GM19239 (cell line): ENCODE measurements at regions not wholly inside any gene's neighbourhood (a gene's known extent, or its start where the extent isn't known, plus 50 kb on each side); places are given as distances from the start of the nearest gene placed in this dataset.

Experiments
- DNase-seq: peaks from one replicate; pipeline ENCODE4 v3.0.0; 2011; ENCODE audit warnings: low spot score; ENCODE audit not compliant: insufficient read length
- FAIRE-seq: peaks from 2 replicates; lab custom pipeline; 2011; peaks lifted over from hg19 to GRCh38; lab: Jason Lieb, UNC

DNA sequence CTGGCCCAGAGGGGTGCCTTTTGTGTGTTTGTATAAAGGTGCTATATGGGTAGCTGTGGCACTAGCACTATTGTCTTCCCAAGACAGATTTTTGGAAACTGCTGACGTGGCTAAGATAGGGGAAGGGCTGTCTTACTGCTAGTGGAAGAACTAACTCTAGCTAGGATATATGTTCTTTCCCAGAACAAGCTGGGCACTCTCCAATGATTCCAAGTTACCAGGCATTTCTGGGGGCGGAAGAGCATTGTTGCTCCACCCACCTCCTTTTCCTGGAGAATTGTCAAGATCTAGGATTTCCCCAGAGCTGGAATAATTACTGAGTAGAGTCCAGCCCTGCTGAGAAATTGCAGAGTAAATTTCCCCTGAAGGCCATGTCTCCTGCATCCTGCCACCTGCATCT lies 408.3 kb downstream of the KLF5 start:
- FAIRE-seq (no peak), DNase-seq (no peak)

GRCh38 chr13:73466561-73466960 lies 407.8 kb downstream of the KLF5 start:
- no peak for FAIRE-seq

GRCh38 chr13:73465617-73465971 lies 406.8 kb downstream of the KLF5 start:
- DNase-seq (no peak), FAIRE-seq (no peak)

More at GRCh38 chr13:73466561-73466960, 407.8 kb downstream of the KLF5 start:
- no peak for DNase-seq

DNA sequence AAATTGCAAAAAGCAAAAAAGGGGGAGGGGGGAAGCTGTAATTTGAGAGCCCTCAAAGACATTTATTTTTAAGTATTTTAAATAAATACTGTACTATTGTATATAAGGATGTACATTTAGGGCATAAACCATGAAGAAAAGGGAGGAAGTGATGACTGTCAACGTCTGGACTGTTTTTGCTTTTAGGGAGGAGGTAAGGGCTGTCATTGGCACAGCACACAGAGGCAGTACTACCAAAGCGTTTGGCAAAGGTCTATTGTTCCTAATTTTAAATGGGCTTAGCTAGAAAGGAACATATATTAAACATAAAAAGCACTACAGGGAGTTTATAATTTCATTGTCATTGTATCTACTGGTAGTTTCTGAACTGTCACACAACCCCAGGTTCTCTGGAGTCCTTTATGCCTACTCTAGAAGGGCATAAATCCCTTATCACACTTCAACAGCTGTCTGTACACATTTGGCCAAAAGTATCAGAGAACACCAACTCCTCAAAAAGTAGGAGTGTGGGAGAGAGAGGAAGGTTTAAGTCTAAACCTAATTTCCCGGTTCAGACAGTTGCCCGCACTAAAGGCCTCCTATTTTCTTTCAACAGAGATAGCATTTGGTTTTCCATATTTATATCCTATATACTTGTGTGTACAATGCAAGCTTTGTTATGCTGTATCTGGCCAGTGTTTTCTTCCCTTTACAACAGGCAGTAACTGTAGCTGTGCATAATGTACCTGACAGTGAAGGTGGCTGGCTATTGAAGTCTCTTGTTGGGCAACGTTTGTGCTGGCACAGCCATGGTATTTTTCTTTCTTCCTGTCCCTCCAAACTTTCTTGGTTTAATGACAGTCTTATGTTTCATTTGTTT lies 406.2 kb downstream of the KLF5 start:
- FAIRE-seq (no peak), DNase-seq (no peak)

DNA sequence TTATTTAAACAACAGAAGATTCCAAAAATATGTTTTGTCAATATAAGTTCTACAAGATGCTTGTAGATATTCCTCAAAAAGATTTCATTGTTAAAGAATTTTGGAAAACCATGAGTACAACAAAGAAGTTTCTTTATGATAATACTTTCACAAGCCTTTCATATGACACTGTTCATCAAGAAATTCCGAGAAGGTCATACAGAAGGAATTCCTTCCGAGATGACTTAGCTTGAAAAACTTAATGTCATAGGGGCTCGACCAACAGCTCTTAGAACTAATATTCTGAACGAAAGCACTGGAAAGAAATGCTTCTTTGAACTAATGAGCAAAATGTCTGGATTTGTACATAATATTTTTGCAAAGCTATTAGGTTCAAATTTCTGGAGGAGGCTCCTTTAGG lies 403.4 kb downstream of the KLF5 start:
- DNase-seq (no peak), FAIRE-seq (no peak)

GRCh38 chr13:73451221-73452029 lies 392.6 kb downstream of the KLF5 start:
- no peak for DNase-seq
- no peak for FAIRE-seq

GRCh38 chr13:73450583-73450982 lies 391.8 kb downstream of the KLF5 start:
- FAIRE-seq (no peak), DNase-seq (no peak)

DNA sequence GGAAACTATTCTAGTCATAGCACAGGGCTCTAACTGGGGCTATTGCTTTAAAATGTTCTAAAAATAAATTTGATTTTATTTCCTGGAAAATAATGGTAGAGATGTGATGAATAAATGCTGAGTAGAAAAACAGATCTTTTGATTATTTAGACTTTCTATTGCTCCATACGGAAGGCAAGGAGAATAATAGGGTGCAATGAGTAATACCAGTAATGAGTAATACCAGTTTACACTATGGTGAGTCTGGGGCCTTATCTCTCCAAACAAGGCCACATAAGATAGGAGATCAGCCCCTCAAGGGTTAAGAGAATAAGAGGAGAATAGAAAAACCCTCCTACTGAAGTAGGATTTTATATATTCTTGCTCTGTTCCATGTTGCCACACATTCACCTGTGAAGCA lies 390.4 kb downstream of the KLF5 start:
- DNase-seq, result no peak
- no peak for FAIRE-seq

- FAIRE-seq, result no peak
- no peak for DNase-seq
Observed at GRCh38 chr13:73440296-73440895, 381.6 kb downstream of the KLF5 start.

DNA sequence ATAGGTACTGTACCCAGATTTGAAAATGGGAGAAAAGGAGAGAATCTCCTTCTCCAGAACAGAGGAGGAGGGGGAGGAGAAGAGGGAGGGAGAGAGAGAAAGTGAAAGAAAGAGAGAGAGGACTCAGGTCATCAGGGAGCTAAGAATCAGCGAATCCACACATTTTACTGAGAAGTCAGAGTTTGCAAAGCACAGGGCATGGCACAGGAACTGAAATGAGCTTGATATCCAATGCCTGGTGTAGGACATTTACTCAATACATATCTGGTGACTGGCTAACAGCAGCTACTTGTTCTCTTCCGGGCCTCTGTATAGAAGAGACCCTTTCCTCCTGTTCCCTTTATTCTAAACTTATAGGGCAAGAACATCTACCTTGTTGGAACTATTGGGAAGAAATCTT lies 375.1 kb downstream of the KLF5 start:
- FAIRE-seq (no peak), DNase-seq (no peak)

DNA sequence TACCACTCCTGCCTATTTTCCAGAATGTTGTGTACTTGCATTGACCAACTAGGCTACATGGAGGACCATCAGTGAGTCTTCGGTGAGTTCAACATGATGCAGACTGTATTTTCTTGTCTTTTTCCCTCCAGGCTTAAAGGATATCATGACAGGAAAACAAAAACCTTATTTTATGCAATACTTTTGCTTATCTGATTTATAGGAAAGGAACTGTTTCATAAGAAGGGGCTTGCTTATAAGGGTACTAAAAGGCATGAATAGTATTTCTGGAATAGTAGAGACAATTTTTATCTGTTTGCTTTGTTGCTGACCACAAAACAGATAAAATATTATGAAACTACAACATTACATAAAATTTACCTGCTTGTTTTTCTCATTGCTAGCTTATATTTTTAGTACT lies 374.7 kb downstream of the KLF5 start:
- DNase-seq, result no peak
- FAIRE-seq, result no peak

GRCh38 chr13:73429701-73430100 lies 370.9 kb downstream of the KLF5 start:
- FAIRE-seq, result no peak
- no peak for DNase-seq

DNA sequence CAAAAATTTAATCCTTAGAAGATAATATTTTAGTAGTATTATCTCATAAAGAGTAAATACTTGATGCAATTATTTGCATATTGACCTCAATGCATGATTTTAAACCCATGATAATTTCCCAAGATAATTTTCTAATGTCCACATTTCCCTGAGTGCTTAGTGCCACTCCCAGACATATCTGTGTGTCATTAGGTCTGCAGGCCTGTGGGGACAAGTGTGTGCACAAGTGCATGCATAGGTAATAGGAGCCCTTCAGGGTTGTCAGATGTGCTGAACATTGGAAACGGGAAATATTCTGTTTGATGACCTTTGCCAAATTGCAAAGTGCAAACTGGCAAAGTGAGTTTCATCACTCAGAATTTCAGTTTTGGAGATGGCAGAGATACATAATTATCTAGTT lies 369.9 kb downstream of the KLF5 start:
- no peak for DNase-seq
- no peak for FAIRE-seq

GRCh38 chr13:73428137-73428536 lies 369.3 kb downstream of the KLF5 start:
- FAIRE-seq, result no peak
- no peak for DNase-seq

DNA sequence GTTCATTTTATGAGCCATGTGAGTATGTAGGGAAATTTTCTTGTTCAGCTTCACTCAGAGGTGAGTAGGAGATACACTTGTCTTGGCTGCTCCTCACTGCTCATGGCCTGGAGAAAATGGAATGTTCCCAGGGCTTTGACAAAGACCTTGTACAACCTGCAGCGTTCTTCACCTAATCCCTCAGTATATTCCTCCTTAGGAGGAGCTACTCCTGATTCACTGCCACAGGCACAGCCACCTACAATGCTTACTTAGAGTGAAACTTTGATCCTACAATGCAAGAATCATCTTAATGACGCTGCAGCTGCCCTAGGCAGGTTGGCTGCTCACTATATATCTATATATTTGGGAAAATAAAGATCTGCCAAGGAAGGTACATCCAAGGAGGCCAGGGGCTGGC lies 364.2 kb downstream of the KLF5 start:
- no peak for FAIRE-seq
- DNase-seq, result no peak

GRCh38 chr13:73421310-73421912 lies 362.6 kb downstream of the KLF5 start:
- DNase-seq, result no peak
- no peak for FAIRE-seq

DNA sequence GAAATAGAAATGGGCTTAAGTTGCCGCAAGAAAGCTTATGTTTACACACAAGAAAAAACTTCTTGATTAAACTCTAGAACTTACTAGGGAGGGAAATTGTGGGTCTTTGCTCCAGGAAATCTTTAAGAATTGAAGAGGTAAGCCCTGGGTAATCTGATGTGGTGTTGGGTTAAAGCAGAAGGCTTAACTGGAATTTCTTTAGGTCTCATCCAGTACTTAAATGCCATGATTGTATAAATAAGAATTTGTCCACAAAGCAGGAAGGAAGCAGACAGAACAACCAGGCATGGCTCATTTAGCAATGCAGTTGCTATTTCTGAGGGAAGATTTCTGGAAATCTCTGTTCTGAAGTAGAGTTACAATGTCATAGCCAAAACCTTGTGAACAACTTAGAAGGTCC lies 360.4 kb downstream of the KLF5 start:
- FAIRE-seq (no peak), DNase-seq (no peak)

DNA sequence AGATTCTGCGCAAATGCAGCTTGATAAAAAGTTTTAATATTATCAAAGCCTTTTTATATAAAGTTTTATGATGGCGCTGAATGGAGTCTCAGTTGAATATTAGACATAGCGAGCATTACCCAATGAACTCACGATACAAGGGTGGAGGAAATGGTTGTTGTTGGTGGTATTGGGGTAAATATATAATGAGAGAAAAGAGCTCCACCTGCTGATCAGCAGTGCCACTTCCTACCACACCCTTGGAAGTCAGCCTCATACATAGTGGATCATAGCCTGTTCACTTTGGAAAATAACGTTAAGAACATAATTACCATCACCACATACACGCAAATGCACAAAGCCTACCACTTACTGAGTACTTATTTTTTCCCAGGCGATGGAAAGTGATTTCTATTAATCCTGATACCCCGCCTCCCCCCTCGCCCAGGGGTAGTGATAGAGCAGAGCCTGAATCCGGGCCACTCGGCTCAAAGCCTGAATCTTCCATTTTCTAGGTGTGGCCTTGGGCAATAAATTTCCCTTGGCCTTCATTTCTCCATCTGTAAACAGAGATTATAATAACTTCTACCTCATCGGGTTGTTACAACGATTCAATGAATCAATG lies 358.3 kb downstream of the KLF5 start:
- DNase-seq (no peak), FAIRE-seq (no peak)

DNA sequence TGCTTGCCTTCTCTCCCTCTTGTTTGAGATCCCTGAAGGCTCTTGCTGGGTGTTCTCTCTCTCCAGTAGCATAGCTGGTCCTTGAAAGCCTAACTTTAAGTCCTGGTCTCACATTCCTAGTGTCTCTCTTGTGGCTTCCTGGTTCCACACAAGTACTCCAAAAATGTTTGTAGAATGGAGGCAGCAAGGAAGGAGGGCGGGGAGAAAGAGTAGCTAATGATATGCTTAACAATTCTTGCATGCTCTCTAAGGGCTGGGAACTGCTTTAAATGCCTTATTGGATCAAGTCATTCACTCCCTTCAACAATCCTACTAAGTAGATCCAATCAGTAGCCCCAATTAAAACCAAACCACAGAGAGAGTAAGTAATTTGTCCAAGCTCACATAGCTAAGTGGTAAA lies 357.3 kb downstream of the KLF5 start:
- FAIRE-seq (no peak), DNase-seq (no peak)

DNA sequence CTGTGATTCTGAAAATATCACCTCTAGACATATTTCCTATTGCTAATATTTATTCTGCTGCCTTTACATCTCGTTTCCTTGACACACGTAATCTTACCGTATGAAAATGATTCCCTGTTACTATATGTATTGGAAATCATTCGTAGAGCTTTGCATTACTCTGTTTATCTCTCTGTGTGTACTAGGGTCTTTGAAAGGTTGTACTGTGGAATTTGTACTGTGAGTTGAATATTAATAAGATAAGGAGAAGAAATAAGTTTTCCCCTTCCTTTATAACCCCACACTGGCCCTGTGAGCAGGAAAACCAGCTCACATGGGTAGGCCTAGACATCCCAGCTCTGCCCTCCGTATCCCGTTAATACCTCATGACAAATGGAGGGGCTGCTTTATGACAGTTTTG lies 354.9 kb downstream of the KLF5 start:
- DNase-seq (no peak), FAIRE-seq (no peak)
